Endothelial cell of umbilical vein (primary cell): ENCODE measurements at regions not wholly inside any gene's neighbourhood (a gene's known extent, or its start where the extent isn't known, plus 50 kb on each side); places are given as distances from the start of the nearest gene placed in this dataset.

Source experiments
- BruUV-seq: library from RNA; stranded (reverse); fragments of 400-500 nt; replicated peaks from 2 replicates; lab custom pipeline; 2021; lab: Mats Ljungman, UMichigan
- CTCF ChIA-PET: fragments of 300-600, 350-600 bp; sonication (Branson Sonifier 250); formaldehyde crosslinking; loops from one replicate; lab custom pipeline; 2021; ENCODE audit warnings: antibody characterized with exemption, inconsistent platforms; lab: Charles Lee
- POLR2A ChIA-PET: fragments of 300-600, 350-600 bp; sonication (Branson Sonifier 250); formaldehyde crosslinking; loops from one replicate; lab custom pipeline; 2021; ENCODE audit warnings: antibody characterized with exemption, inconsistent platforms; lab: Charles Lee
- DNase-seq: peaks from one replicate; pipeline ENCODE4 v3.0.0-alpha.2; 2011; ENCODE audit warnings: low read depth, low spot score
- FAIRE-seq: peaks from 2 replicates; lab custom pipeline; 2011; peaks lifted over from hg19 to GRCh38; lab: Jason Lieb, UNC
- H2AFZ ChIP-seq: 2 replicates; pipeline ENCODE4 v1.6.0; 2012; ENCODE audit warnings: low read depth, low read length, control low read depth, inconsistent platforms
- H3K27ac ChIP-seq: 2 replicates; pipeline ENCODE4 v1.5.1; 2011; ENCODE audit warnings: low read depth, mild to moderate bottlenecking, control low read depth, low read length, moderate library complexity; ENCODE audit not compliant: insufficient read depth
- H3K27me3 ChIP-seq, 2 experiments: 2 replicates each; pipeline versions ENCODE4 v1.6.0 to v1.6.1; 2011; ENCODE audit warnings: low read length in 2 of 2, mixed read lengths in 1 of 2; ENCODE audit not compliant: control insufficient read depth in 2 of 2, insufficient read depth in 2 of 2
- H3K36me3 ChIP-seq, 2 experiments: 2 replicates in 1 of 2; 3 replicates in 1 of 2; pipeline ENCODE4 v1.5.1; 2011; ENCODE audit warnings: low read length in 2 of 2, mild to moderate bottlenecking in 1 of 2, moderate library complexity in 1 of 2; ENCODE audit not compliant: control insufficient read depth in 2 of 2, insufficient read depth in 2 of 2; ENCODE audit errors: extremely low read depth in 1 of 2
- H3K4me1 ChIP-seq: 3 replicates; pipeline ENCODE4 v1.5.1; 2011; ENCODE audit warnings: mild to moderate bottlenecking, low read length; ENCODE audit not compliant: control insufficient read depth, insufficient read depth; ENCODE audit errors: extremely low read depth
- H3K4me2 ChIP-seq: 2 replicates; pipeline ENCODE4 v1.6.1; 2011; ENCODE audit warnings: low read length, control low read depth, mixed read lengths; ENCODE audit not compliant: insufficient read depth
- H3K4me3 ChIP-seq, 3 experiments: fragments of 200-600 bp in 1 of 3; sonication (generic), shearing (Covaris generic) in 1 of 3; replicated peaks in 1 of 3; 2 replicates each; pipeline ENCODE4 v1.5.1; 2011 to 2016; ENCODE audit warnings: control low read depth in 3 of 3, low read length in 3 of 3, mild to moderate bottlenecking in 2 of 3, inconsistent platforms in 1 of 3, low read depth in 1 of 3, moderate library complexity in 1 of 3; ENCODE audit not compliant: insufficient read depth in 1 of 3
- H3K79me2 ChIP-seq: 2 replicates; pipeline ENCODE4 v1.6.0; 2012; ENCODE audit warnings: low read length, inconsistent platforms; ENCODE audit not compliant: control insufficient read depth, insufficient read depth
- H3K9ac ChIP-seq: replicated peaks from 2 replicates; pipeline ENCODE3; 2011; ENCODE audit warnings: low read length, control low read depth; ENCODE audit not compliant: insufficient read depth; ENCODE audit errors: extremely low read depth
- H3K9me1 ChIP-seq: replicated peaks from 3 replicates; pipeline ENCODE4 v1.6.0; 2011; ENCODE audit warnings: mild to moderate bottlenecking, low read length; ENCODE audit not compliant: control insufficient read depth, insufficient read depth; ENCODE audit errors: extremely low read depth
- H3K9me3 ChIP-seq: replicated peaks from 2 replicates; pipeline ENCODE4 v1.5.1; 2012; ENCODE audit warnings: low read length, inconsistent platforms; ENCODE audit not compliant: control insufficient read depth, insufficient read depth
- H4K20me1 ChIP-seq: replicated peaks from 2 replicates; pipeline ENCODE3; 2011; ENCODE audit warnings: mild to moderate bottlenecking, low read length; ENCODE audit not compliant: control insufficient read depth, insufficient read depth; ENCODE audit errors: extremely low read depth
- EZH2 ChIP-seq: IDR thresholded peaks from 2 replicates; pipeline ENCODE4 v1.6.1; 2012; ENCODE audit warnings: borderline replicate concordance, low read depth, mild to moderate bottlenecking, moderate library complexity, low read length, inconsistent platforms; ENCODE audit not compliant: severe bottlenecking
- FOS ChIP-seq: IDR thresholded peaks from 2 replicates; pipeline ENCODE4 v1.6.1; 2011; ENCODE audit warnings: mild to moderate bottlenecking, low read length, moderate library complexity, borderline replicate concordance; ENCODE audit not compliant: insufficient read depth
- JUN ChIP-seq: IDR thresholded peaks from 2 replicates; pipeline ENCODE4 v1.6.1; 2011; ENCODE audit warnings: borderline replicate concordance, low read depth; ENCODE audit not compliant: insufficient read length, insufficient read depth
- MYC ChIP-seq: IDR thresholded peaks from one replicate; pipeline ENCODE4 v1.6.1; 2011; ENCODE audit warnings: mild to moderate bottlenecking, low read depth, low read length
- POLR2A ChIP-seq: IDR thresholded peaks from 2 replicates; pipeline ENCODE4 v1.6.1; 2012; ENCODE audit warnings: low read depth, mild to moderate bottlenecking, control low read depth, low read length
- POLR2AphosphoS5 ChIP-seq: IDR thresholded peaks from 2 replicates; pipeline ENCODE4 v1.6.1; 2012; ENCODE audit warnings: low read depth, mild to moderate bottlenecking, control low read depth, low read length, moderate library complexity; ENCODE audit not compliant: insufficient read depth
- dilution Hi-C: fragments of 300-500 bp; cut with MboI; formaldehyde crosslinking; loops from one replicate; pipeline ENCODE4 v1.15.0; 2019; ENCODE audit warnings: low sequenced_read_pairs; ENCODE audit not compliant: extremely low pct_ligation_motif_present
- intact Hi-C: fragments of 100-400 bp; cut with micrococcal nuclease; formaldehyde crosslinking; loops from one replicate; pipeline ENCODE4 v1.10.0; 2022

- Histone ChIP-seq H2AFZ (no peak overlapping the region), H3K9me3 (no peaks in the 10 kb centered on the region), H3K36me3 (no peaks in the 10 kb centered on the region), H3K4me2 (no peak overlapping the region), H3K9ac (no peak overlapping the region), H4K20me1 (no peaks in the 10 kb centered on the region), H3K4me3 (no peak overlapping the region), H3K4me1 (no peaks in the 10 kb centered on the region), H3K27me3 (no peaks in the 10 kb centered on the region), H3K27ac (no peak overlapping the region), H3K9me1 (no peaks in the 10 kb centered on the region), H3K79me2 (no peaks in the 10 kb centered on the region)
- dilution Hi-C loops (no loop called here), intact Hi-C loops (no loop called here)
- DNase-seq, result no peak
- ChIA-PET CTCF (no interaction called here), POLR2A (no interaction called here)
- FAIRE-seq, result no peak
- BruUV-seq, result no TSS peak
- TF ChIP-seq POLR2AphosphoS5 (no peak), FOS (no peak)
Measured at GRCh38 chr1:83805921-83806320, 193.0 kb downstream of the TTLL7 start.

DNA sequence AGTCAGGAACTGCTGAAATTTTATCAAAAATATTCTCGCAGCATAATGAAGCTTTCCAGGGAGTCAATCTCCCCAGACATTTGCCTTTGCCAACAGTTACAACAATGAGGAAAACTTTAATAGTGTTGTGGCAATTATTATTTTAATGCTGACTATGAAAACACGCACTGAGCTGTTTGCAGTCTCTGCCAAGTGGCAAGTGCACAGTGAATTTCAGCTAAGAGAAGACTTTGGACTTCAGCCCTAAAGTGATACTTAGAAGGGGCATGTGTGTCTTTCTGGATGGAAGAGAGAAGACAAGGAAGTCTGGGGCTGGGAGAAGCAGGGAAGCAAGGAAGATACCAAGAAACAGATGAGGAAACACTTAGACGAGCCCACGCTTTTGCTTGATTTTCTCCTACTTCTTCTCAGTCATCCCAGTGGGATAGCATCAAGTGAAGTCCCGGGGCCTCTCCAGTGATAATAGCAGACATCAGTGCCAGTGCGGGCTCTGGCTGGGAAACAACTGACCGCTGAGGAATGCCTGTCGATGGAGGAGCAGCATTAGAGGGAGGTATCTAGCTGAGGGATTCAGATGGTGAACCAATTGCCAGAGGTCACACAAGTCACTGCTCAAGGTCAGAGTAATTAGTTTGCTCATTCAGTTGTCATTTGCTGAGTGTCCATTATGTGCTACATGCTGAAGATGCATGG lies 196.3 kb downstream of the TTLL7 start:
- H3K4me3 ChIP-seq, result no peak overlapping the region
- intact Hi-C loops, result no loop called here
- POLR2A ChIA-PET, result no interaction called here
- TF ChIP-seq POLR2A, result no peak
- no peak for TF ChIP-seq EZH2
- TF ChIP-seq FOS, result no peak
- TF ChIP-seq JUN, result no peak
- no peak for TF ChIP-seq MYC
- H3K9me1 ChIP-seq, result no peaks in the 10 kb centered on the region
- dilution Hi-C loops, result no loop called here
- no peak for DNase-seq
- no peaks in the 10 kb centered on the region for H3K36me3 ChIP-seq
- no peak overlapping the region for H2AFZ ChIP-seq
- H4K20me1 ChIP-seq, result no peaks in the 10 kb centered on the region
- H3K27ac ChIP-seq, result no peak overlapping the region
- no peaks in the 10 kb centered on the region for H3K27me3 ChIP-seq
- no peak for FAIRE-seq
- no TSS peak for BruUV-seq
- CTCF ChIA-PET, result no interaction called here
- no peak overlapping the region for H3K9ac ChIP-seq
- H3K9me3 ChIP-seq, result no peaks in the 10 kb centered on the region
- no peak overlapping the region for H3K4me2 ChIP-seq
- no peaks in the 10 kb centered on the region for H3K79me2 ChIP-seq
- no peaks in the 10 kb centered on the region for H3K4me1 ChIP-seq
